SK-N-SH treated with all-trans-retinoic acid at 6 μM for 48 hours (cell line): ENCODE measurements at regions not wholly inside any gene's neighbourhood (a gene's known extent, or its start where the extent isn't known, plus 50 kb on each side); places are given as distances from the start of the nearest gene placed in this dataset.

Experiments
- ATAC-seq: fragments of 200-7000 bp; cut with Tn5 transposase; 3 replicates; pipeline ENCODE4 v1.9.1; 2020; ENCODE audit warnings: mild to moderate bottlenecking, moderate library complexity
- ARNTL ChIP-seq: fragments of 450-650 bp; formaldehyde crosslinking; IDR thresholded peaks from 2 replicates; pipeline ENCODE4 v1.5.0; 2020; ENCODE audit warnings: low read depth, mild to moderate bottlenecking, moderate library complexity, borderline replicate concordance
- CSDC2 ChIP-seq: fragments of 250-450 bp; sonication (Bioruptor Pico); IDR thresholded peaks from 2 replicates; pipeline ENCODE4 v1.5.0; 2020; ENCODE audit warnings: mild to moderate bottlenecking, moderate library complexity
- ESRRG ChIP-seq: fragments of 250-450 bp; sonication (Bioruptor Pico); IDR thresholded peaks from 2 replicates; pipeline ENCODE4 v1.6.1; 2021; ENCODE audit warnings: mild to moderate bottlenecking
- GLIS3 ChIP-seq: fragments of 250-450 bp; sonication (Bioruptor Pico); IDR thresholded peaks from 2 replicates; pipeline ENCODE4 v1.5.0; 2020; ENCODE audit warnings: mild to moderate bottlenecking, moderate library complexity
- ISL1 ChIP-seq: fragments of 250-450 bp; sonication (Bioruptor Pico); IDR thresholded peaks from 2 replicates; pipeline ENCODE4 v2.1.2; 2022; ENCODE audit warnings: mild to moderate bottlenecking, moderate library complexity
- OSR1 ChIP-seq: fragments of 250-450 bp; sonication (Bioruptor Pico); IDR thresholded peaks from 2 replicates; pipeline ENCODE4 v1.8.0; 2022; ENCODE audit warnings: moderate library complexity, mild to moderate bottlenecking, inconsistent platforms
- PPARA ChIP-seq: fragments of 250-450 bp; sonication (Bioruptor Pico); IDR thresholded peaks from 2 replicates; pipeline ENCODE4 v1.5.0; 2020; ENCODE audit warnings: mild to moderate bottlenecking, borderline replicate concordance
- RARB ChIP-seq: fragments of 250-450 bp; sonication (Bioruptor Pico); IDR thresholded peaks from 2 replicates; pipeline ENCODE4 v1.8.0; 2021; ENCODE audit warnings: mild to moderate bottlenecking, moderate library complexity
- SNAI2 ChIP-seq: fragments of 250-450 bp; sonication (Bioruptor Pico); IDR thresholded peaks from 2 replicates; pipeline ENCODE4 v1.5.0; 2020; ENCODE audit warnings: mild to moderate bottlenecking, moderate library complexity
- TCF4 ChIP-seq: fragments of 250-450 bp; sonication (Bioruptor Pico); IDR thresholded peaks from 2 replicates; pipeline ENCODE4 v1.8.0; 2021; ENCODE audit warnings: mild to moderate bottlenecking, moderate library complexity, borderline replicate concordance
- TOX ChIP-seq: fragments of 250-450 bp; sonication (Bioruptor Pico); IDR thresholded peaks from 2 replicates; pipeline ENCODE4 v1.8.0; 2021; ENCODE audit warnings: mild to moderate bottlenecking, moderate library complexity, borderline replicate concordance
- ZC3H10 ChIP-seq: fragments of 250-450 bp; sonication (Bioruptor Pico); IDR thresholded peaks from 2 replicates; pipeline ENCODE4 v1.5.1; 2021; ENCODE audit warnings: mild to moderate bottlenecking, moderate library complexity
- ZFP3 ChIP-seq: fragments of 250-450 bp; sonication (Bioruptor Pico); IDR thresholded peaks from 2 replicates; pipeline ENCODE4 v1.5.0; 2020; ENCODE audit warnings: mild to moderate bottlenecking, moderate library complexity
- ZFP30 ChIP-seq: fragments of 450-650 bp; formaldehyde crosslinking; IDR thresholded peaks from 2 replicates; pipeline ENCODE4 v1.5.0; 2022; ENCODE audit warnings: mild to moderate bottlenecking, moderate library complexity
- ZNF565 ChIP-seq: fragments of 450-650 bp; formaldehyde crosslinking; conservative IDR thresholded peaks from 2 replicates; pipeline ENCODE4 v1.5.0; 2020; ENCODE audit warnings: low read depth, mild to moderate bottlenecking, moderate library complexity
- ZNF70 ChIP-seq: fragments of 450-650 bp; formaldehyde crosslinking; IDR thresholded peaks from 2 replicates; pipeline ENCODE4 v1.5.0; 2020; ENCODE audit warnings: mild to moderate bottlenecking, moderate library complexity
- ZNF8 ChIP-seq: fragments of 450-650 bp; formaldehyde crosslinking; IDR thresholded peaks from 2 replicates; pipeline ENCODE4 v1.5.0; 2020; ENCODE audit warnings: mild to moderate bottlenecking, moderate library complexity
- TF ChIP-seq, protein P1 (sequence below): fragments of 250-450 bp; sonication (Bioruptor Pico); IDR thresholded peaks from 2 replicates; pipeline ENCODE4 v1.8.0; 2020; ENCODE audit warnings: mild to moderate bottlenecking, moderate library complexity, borderline replicate concordance
- TF ChIP-seq, protein P2 (sequence below): fragments of 250-450 bp; sonication (Bioruptor Pico); IDR thresholded peaks from 2 replicates; pipeline ENCODE4 v1.5.1; 2020; ENCODE audit warnings: low read depth, mild to moderate bottlenecking, moderate library complexity
- TF ChIP-seq, protein P3 (sequence below): fragments of 250-450 bp; sonication (Bioruptor Pico); IDR thresholded peaks from 2 replicates; pipeline ENCODE4 v1.5.1; 2021; ENCODE audit warnings: mild to moderate bottlenecking, moderate library complexity
- TF ChIP-seq, protein P4 (sequence below): fragments of 250-450 bp; sonication (Bioruptor Pico); IDR thresholded peaks from 2 replicates; pipeline ENCODE4 v1.5.0; 2020; ENCODE audit warnings: mild to moderate bottlenecking, moderate library complexity

DNA sequence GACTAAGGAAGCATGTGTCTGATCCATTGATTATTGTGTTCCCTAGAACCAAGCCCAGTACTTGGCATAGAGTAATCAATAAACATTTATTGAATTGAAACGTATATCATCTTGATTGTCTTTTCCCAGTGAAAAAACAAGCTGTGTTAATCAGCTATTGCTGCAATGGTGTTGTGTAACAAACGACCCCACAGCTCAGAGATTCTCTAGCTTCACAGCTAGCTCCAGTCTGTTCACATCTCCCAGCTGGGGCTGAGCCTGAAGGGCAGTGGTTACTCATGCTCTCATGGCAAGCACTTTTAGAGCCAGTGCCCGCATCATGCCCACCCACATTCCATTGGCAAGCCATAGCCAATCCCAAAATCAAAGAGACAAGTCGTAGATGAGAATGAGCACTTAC, 237.4 kb upstream of the RAB4A start:
- TF ChIP-seq ISL1 (no peak), OSR1 (CRISPR knock-in tag) (no peak), SNAI2 (CRISPR knock-in tag) (no peak), ZNF70 (CRISPR knock-in tag) (no peak), ZC3H10 (no peak), ARNTL (CRISPR knock-in tag) (no peak), CSDC2 (CRISPR knock-in tag) (no peak), ZFP30 (CRISPR knock-in tag) (no peak), TOX (no peak), GLIS3 (CRISPR knock-in tag) (no peak), ZFP3 (no peak), RARB (CRISPR knock-in tag) (no peak), ESRRG (CRISPR knock-in tag) (no peak), TCF4 (CRISPR knock-in tag) (no peak), ZNF8 (CRISPR knock-in tag) (no peak)
- TF ChIP-seq, protein P1, sequence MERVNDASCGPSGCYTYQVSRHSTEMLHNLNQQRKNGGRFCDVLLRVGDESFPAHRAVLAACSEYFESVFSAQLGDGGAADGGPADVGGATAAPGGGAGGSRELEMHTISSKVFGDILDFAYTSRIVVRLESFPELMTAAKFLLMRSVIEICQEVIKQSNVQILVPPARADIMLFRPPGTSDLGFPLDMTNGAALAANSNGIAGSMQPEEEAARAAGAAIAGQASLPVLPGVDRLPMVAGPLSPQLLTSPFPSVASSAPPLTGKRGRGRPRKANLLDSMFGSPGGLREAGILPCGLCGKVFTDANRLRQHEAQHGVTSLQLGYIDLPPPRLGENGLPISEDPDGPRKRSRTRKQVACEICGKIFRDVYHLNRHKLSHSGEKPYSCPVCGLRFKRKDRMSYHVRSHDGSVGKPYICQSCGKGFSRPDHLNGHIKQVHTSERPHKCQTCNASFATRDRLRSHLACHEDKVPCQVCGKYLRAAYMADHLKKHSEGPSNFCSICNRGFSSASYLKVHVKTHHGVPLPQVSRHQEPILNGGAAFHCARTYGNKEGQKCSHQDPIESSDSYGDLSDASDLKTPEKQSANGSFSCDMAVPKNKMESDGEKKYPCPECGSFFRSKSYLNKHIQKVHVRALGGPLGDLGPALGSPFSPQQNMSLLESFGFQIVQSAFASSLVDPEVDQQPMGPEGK (CRISPR knock-in tag) = no peak
- TF ChIP-seq, protein P2, sequence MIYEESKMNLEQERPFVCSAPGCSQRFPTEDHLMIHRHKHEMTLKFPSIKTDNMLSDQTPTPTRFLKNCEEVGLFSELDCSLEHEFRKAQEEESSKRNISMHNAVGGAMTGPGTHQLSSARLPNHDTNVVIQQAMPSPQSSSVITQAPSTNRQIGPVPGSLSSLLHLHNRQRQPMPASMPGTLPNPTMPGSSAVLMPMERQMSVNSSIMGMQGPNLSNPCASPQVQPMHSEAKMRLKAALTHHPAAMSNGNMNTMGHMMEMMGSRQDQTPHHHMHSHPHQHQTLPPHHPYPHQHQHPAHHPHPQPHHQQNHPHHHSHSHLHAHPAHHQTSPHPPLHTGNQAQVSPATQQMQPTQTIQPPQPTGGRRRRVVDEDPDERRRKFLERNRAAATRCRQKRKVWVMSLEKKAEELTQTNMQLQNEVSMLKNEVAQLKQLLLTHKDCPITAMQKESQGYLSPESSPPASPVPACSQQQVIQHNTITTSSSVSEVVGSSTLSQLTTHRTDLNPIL = no peak
- TF ChIP-seq, protein P3, sequence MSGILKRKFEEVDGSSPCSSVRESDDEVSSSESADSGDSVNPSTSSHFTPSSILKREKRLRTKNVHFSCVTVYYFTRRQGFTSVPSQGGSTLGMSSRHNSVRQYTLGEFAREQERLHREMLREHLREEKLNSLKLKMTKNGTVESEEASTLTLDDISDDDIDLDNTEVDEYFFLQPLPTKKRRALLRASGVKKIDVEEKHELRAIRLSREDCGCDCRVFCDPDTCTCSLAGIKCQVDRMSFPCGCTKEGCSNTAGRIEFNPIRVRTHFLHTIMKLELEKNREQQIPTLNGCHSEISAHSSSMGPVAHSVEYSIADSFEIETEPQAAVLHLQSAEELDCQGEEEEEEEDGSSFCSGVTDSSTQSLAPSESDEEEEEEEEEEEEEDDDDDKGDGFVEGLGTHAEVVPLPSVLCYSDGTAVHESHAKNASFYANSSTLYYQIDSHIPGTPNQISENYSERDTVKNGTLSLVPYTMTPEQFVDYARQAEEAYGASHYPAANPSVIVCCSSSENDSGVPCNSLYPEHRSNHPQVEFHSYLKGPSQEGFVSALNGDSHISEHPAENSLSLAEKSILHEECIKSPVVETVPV = no peak
- TF ChIP-seq, protein P4, sequence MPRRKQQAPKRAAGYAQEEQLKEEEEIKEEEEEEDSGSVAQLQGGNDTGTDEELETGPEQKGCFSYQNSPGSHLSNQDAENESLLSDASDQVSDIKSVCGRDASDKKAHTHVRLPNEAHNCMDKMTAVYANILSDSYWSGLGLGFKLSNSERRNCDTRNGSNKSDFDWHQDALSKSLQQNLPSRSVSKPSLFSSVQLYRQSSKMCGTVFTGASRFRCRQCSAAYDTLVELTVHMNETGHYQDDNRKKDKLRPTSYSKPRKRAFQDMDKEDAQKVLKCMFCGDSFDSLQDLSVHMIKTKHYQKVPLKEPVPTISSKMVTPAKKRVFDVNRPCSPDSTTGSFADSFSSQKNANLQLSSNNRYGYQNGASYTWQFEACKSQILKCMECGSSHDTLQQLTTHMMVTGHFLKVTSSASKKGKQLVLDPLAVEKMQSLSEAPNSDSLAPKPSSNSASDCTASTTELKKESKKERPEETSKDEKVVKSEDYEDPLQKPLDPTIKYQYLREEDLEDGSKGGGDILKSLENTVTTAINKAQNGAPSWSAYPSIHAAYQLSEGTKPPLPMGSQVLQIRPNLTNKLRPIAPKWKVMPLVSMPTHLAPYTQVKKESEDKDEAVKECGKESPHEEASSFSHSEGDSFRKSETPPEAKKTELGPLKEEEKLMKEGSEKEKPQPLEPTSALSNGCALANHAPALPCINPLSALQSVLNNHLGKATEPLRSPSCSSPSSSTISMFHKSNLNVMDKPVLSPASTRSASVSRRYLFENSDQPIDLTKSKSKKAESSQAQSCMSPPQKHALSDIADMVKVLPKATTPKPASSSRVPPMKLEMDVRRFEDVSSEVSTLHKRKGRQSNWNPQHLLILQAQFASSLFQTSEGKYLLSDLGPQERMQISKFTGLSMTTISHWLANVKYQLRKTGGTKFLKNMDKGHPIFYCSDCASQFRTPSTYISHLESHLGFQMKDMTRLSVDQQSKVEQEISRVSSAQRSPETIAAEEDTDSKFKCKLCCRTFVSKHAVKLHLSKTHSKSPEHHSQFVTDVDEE (CRISPR knock-in tag) = no peak
- TF ChIP-seq, all 23 proteins: peak for 0
- ATAC-seq = no peak

DNA sequence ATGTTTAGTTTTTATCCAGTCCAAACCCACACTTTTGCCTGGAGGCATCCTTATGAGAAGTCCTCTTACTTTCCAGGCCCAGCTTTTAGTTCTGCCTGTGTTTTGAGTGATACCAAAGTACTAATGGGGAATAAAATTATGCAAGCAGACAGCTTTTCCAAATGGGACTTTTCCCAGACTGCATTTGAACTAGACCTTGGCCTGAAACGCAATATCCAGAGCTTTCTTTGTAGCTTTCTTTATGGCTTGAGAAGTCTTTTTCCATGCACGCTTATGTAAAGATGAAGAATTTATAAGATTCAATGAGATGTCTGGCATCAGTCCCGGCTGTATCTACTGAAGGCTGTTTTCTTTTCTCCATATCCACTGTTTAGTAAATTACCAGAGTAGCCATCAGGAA, 236.6 kb upstream of the RAB4A start:
- no peak for ATAC-seq
- no peak for TF ChIP-seq PPARA (CRISPR knock-in tag)
- TF ChIP-seq OSR1 (CRISPR knock-in tag) = no peak
- no peak for TF ChIP-seq ZNF565 (CRISPR knock-in tag)
- TF ChIP-seq ZNF70 (CRISPR knock-in tag) = no peak
- no peak for TF ChIP-seq TCF4 (CRISPR knock-in tag)
- no peak for TF ChIP-seq ZNF8 (CRISPR knock-in tag)
- TF ChIP-seq, protein P1 (CRISPR knock-in tag) = no peak
- TF ChIP-seq, protein P2 = no peak
- TF ChIP-seq ISL1 = no peak
- TF ChIP-seq TOX = no peak
- TF ChIP-seq, protein P3 = no peak
- TF ChIP-seq ESRRG (CRISPR knock-in tag) = no peak
- TF ChIP-seq, protein P4 (CRISPR knock-in tag) = no peak
